ENCODE measurements at regions not wholly inside any gene's neighbourhood (a gene's known extent, or its start where the extent isn't known, plus 50 kb on each side); places are given as distances from the start of the nearest gene placed in this dataset.

- no peak for TF ChIP-seq CTCF (IDR thresholded peaks at IDR 0.05; ENCODE audit: insufficient read depth, low read length)
- DNase-seq (ENCODE audit: low read depth) = no peak
- no peak overlapping the region for H3K4me3 ChIP-seq (ENCODE audit: low read depth, low read length)
These were observed 143.1 kb downstream of the HLX start for GRCh38 chr1:221022331-221022730.

GRCh38 chr1:221023482-221023881, 144.2 kb downstream of the HLX start:
- TF ChIP-seq CTCF (IDR thresholded peaks at IDR 0.05; ENCODE audit: insufficient read depth, low read length) = no peak
- no peak for DNase-seq (ENCODE audit: low read depth)
- H3K4me3 ChIP-seq (ENCODE audit: low read depth, low read length) = no peak overlapping the region

GRCh38 chr1:221025501-221025900, 146.3 kb downstream of the HLX start:
- H3K4me3 ChIP-seq (ENCODE audit: low read depth, low read length) = no peak overlapping the region
- TF ChIP-seq CTCF (IDR thresholded peaks at IDR 0.05; ENCODE audit: insufficient read depth, low read length) = no peak
- no peak for DNase-seq (ENCODE audit: low read depth)

GRCh38 chr1:221025956-221026355, 146.7 kb downstream of the HLX start:
- H3K4me3 ChIP-seq (ENCODE audit: low read depth, low read length) = no peak overlapping the region
- peak; percentile 30 for DNase-seq (ENCODE audit: low read depth)
- TF ChIP-seq CTCF (IDR thresholded peaks at IDR 0.05; ENCODE audit: insufficient read depth, low read length) = no peak

- no peak for TF ChIP-seq CTCF (IDR thresholded peaks at IDR 0.05; ENCODE audit: insufficient read depth, low read length)
- DNase-seq (ENCODE audit: low read depth) = no peak
- H3K4me3 ChIP-seq (ENCODE audit: low read depth, low read length) = no peak overlapping the region
These were observed 150.9 kb downstream of the HLX start for GRCh38 chr1:221029981-221030649.

- DNase-seq (ENCODE audit: low read depth) = peak; percentile 17
- no peak for TF ChIP-seq CTCF (IDR thresholded peaks at IDR 0.05; ENCODE audit: insufficient read depth, low read length)
- H3K4me3 ChIP-seq (ENCODE audit: low read depth, low read length) = no peak overlapping the region
These were observed 151.7 kb downstream of the HLX start for GRCh38 chr1:221030990-221031389.

All from fibroblast of the aortic adventitia (primary cell).